Thyroid gland (tissue), 4 donors: ENCODE measurements at regions not wholly inside any gene's neighbourhood (a gene's known extent, or its start where the extent isn't known, plus 50 kb on each side); places are given as distances from the start of the nearest gene placed in this dataset.

ENCODE experiments used
- CTCF ChIP-seq, 6 experiments: fragments of 200-600 bp in 3 of 6; fragments of 450-650 bp in 3 of 6; sonication (generic) in 3 of 6; IDR thresholded peaks; one replicate each; pipeline ENCODE4 v1.5.1; 2016 to 2019; ENCODE audit warnings: antibody characterized with exemption in 6 of 6, mild to moderate bottlenecking in 2 of 6, inconsistent platforms in 1 of 6, moderate library complexity in 1 of 6
- POLR2A ChIP-seq, 2 donors: fragments of 450-650 bp; IDR thresholded peaks; one replicate each; pipeline ENCODE4 v1.6.1; 2017; ENCODE audit warnings: antibody characterized with exemption in 2 of 2, mild to moderate bottlenecking in 2 of 2, moderate library complexity in 1 of 2

- no peak for TF ChIP-seq CTCF (IDR thresholded peaks at IDR 0.05)
- no peak for TF ChIP-seq POLR2A (IDR thresholded peaks at IDR 0.05)
Observed at GRCh38 chr7:142431491-142431890, 173.6 kb upstream of the PRSS58 start.
